Erythroblast (primary cell): ENCODE measurements at regions not wholly inside any gene's neighbourhood (a gene's known extent, or its start where the extent isn't known, plus 50 kb on each side); places are given as distances from the start of the nearest gene placed in this dataset.

Experiments used
- GATA1 ChIP-seq: IDR thresholded peaks from 2 replicates; pipeline ENCODE4 v1.6.1; 2011; ENCODE audit warnings: low read depth, mild to moderate bottlenecking, control low read depth, low read length, moderate library complexity
- POLR2A ChIP-seq: IDR thresholded peaks from 2 replicates; pipeline ENCODE4 v1.6.1; 2011; ENCODE audit warnings: mild to moderate bottlenecking, low read length

- no peak for TF ChIP-seq POLR2A
- TF ChIP-seq GATA1, result no peak
These were observed 285.1 kb downstream of the TMEM167A start for GRCh38 chr5:82792096-82792495.
